H9 (cell line): ENCODE measurements at regions not wholly inside any gene's neighbourhood (a gene's known extent, or its start where the extent isn't known, plus 50 kb on each side); places are given as distances from the start of the nearest gene placed in this dataset.
A peak's percentile ranks its signal among the peaks of the same experiment; 100 is the strongest.

ENCODE experiments used
- DNase-seq: peaks from one replicate; pipeline ENCODE4 v3.0.0-alpha.2; 2017
- H2AFZ ChIP-seq: one replicate; pipeline ENCODE4 v1.6.1; 2013; ENCODE audit warnings: mild to moderate bottlenecking, low read length, control low read depth, moderate library complexity
- H2AK5ac ChIP-seq: 2 replicates; pipeline ENCODE4 v1.6.1; 2013; ENCODE audit warnings: low read length, control low read depth, mixed read lengths; ENCODE audit not compliant: insufficient read length
- H2BK120ac ChIP-seq: one replicate; pipeline ENCODE4 v1.6.1; 2013; ENCODE audit warnings: low read depth, mild to moderate bottlenecking, low read length, control low read depth, inconsistent platforms; ENCODE audit not compliant: poor library complexity, severe bottlenecking
- H2BK12ac ChIP-seq: 2 replicates; pipeline ENCODE4 v1.6.1; 2013; ENCODE audit warnings: low read length, control low read depth, mixed read lengths, low read depth; ENCODE audit not compliant: insufficient read length
- H2BK15ac ChIP-seq: 2 replicates; pipeline ENCODE4 v1.6.1; 2013; ENCODE audit warnings: low read depth, low read length, control low read depth
- H2BK20ac ChIP-seq: one replicate; pipeline ENCODE4 v1.6.1; 2013; ENCODE audit warnings: low read depth, mild to moderate bottlenecking, low read length, control low read depth, inconsistent platforms; ENCODE audit not compliant: poor library complexity, severe bottlenecking
- H2BK5ac ChIP-seq: 2 replicates; pipeline ENCODE4 v1.6.1; 2013; ENCODE audit warnings: low read length, control low read depth, mixed read lengths; ENCODE audit not compliant: insufficient read length
- H3K14ac ChIP-seq: 2 replicates; pipeline ENCODE4 v1.6.1; 2013; ENCODE audit warnings: low read length, control low read depth; ENCODE audit not compliant: insufficient read depth
- H3K18ac ChIP-seq: 2 replicates; pipeline ENCODE4 v1.6.1; 2013; ENCODE audit warnings: low read depth, mild to moderate bottlenecking, mixed read lengths, low read length, control low read depth; ENCODE audit not compliant: insufficient read length
- H3K23ac ChIP-seq: 2 replicates; pipeline ENCODE4 v1.6.1; 2013; ENCODE audit warnings: low read length, control low read depth, mixed read lengths, low read depth; ENCODE audit not compliant: insufficient read length
- H3K23me2 ChIP-seq: 2 replicates; pipeline ENCODE4 v1.6.1; 2013; ENCODE audit warnings: low read depth, mild to moderate bottlenecking, mixed read lengths, low read length, control low read depth; ENCODE audit not compliant: insufficient read length, poor library complexity, severe bottlenecking
- H3K27ac ChIP-seq: 2 replicates; pipeline ENCODE4 v1.5.1; 2013; ENCODE audit warnings: low read length, control low read depth, mixed read lengths, low read depth; ENCODE audit not compliant: insufficient read length
- H3K27me3 ChIP-seq: 2 replicates; pipeline ENCODE4 v1.6.1; 2013; ENCODE audit warnings: low read length, control low read depth, inconsistent platforms; ENCODE audit not compliant: insufficient read depth
- H3K4ac ChIP-seq: 2 replicates; pipeline ENCODE4 v1.6.1; 2013; ENCODE audit warnings: low read depth, mild to moderate bottlenecking, control low read depth, inconsistent platforms, low read length, moderate library complexity
- H3K4me1 ChIP-seq: 2 replicates; pipeline ENCODE4 v1.6.1; 2013; ENCODE audit warnings: low read length, control low read depth, inconsistent platforms; ENCODE audit not compliant: insufficient read depth
- H3K4me2 ChIP-seq: 2 replicates; pipeline ENCODE4 v1.6.1; 2013; ENCODE audit warnings: low read length, control low read depth, mixed read lengths; ENCODE audit not compliant: insufficient read length, insufficient read depth
- H3K56ac ChIP-seq: 2 replicates; pipeline ENCODE4 v1.6.1; 2013; ENCODE audit warnings: low read depth, mild to moderate bottlenecking, mixed read lengths, low read length, control low read depth; ENCODE audit not compliant: insufficient read length
- H3K79me1 ChIP-seq: 2 replicates; pipeline ENCODE4 v1.6.1; 2013; ENCODE audit warnings: low read depth, mild to moderate bottlenecking, moderate library complexity, low read length, control low read depth, inconsistent platforms; ENCODE audit not compliant: insufficient read depth, poor library complexity, severe bottlenecking
- H3K79me2 ChIP-seq: 2 replicates; pipeline ENCODE4 v1.6.1; 2013; ENCODE audit warnings: low read length, control low read depth, inconsistent platforms; ENCODE audit not compliant: insufficient read depth
- H3K9ac ChIP-seq: 2 replicates; pipeline ENCODE4 v1.6.1; 2013; ENCODE audit warnings: low read length, control low read depth, mixed read lengths; ENCODE audit not compliant: insufficient read length; ENCODE audit errors: extremely low read depth
- H3K9me3 ChIP-seq: one replicate; pipeline ENCODE4 v1.6.1; 2013; ENCODE audit warnings: low read depth, low read length, inconsistent platforms; ENCODE audit not compliant: control insufficient read depth
- H3T11ph ChIP-seq: one replicate; pipeline ENCODE4 v1.6.1; 2013; ENCODE audit warnings: mild to moderate bottlenecking, low read length, control low read depth, inconsistent platforms
- H4K20me1 ChIP-seq: one replicate; pipeline ENCODE4 v1.6.1; 2013; ENCODE audit not compliant: control insufficient read depth, insufficient read length, insufficient read depth
- H4K5ac ChIP-seq: 2 replicates; pipeline ENCODE4 v1.6.1; 2013; ENCODE audit warnings: low read depth, mild to moderate bottlenecking, mixed read lengths, low read length, control low read depth; ENCODE audit not compliant: insufficient read length
- H4K8ac ChIP-seq: replicated peaks from 2 replicates; pipeline ENCODE4 v1.6.1; 2013; ENCODE audit warnings: low read length, control low read depth, mixed read lengths, low read depth; ENCODE audit not compliant: insufficient read length
- H4K91ac ChIP-seq: 2 replicates; pipeline ENCODE4 v1.6.1; 2013; ENCODE audit warnings: low read depth, mild to moderate bottlenecking, moderate library complexity, mixed read lengths, low read length, control low read depth; ENCODE audit not compliant: insufficient read length
- H3K27ac Mint-ChIP-seq, 3 experiments: 2 replicates in 2 of 3; 3 replicates in 1 of 3; pipeline ENCODE4 v1.8.0; 2020 to 2021; ENCODE audit warnings: mixed read lengths in 3 of 3, mild to moderate bottlenecking in 1 of 3, moderate library complexity in 1 of 3
- H3K27me3 Mint-ChIP-seq: 2 replicates; pipeline ENCODE4 v1.8.0; 2021; ENCODE audit warnings: low read depth, mild to moderate bottlenecking, moderate library complexity, mixed read lengths
- H3K36me3 Mint-ChIP-seq, 3 experiments: 2 replicates in 2 of 3; 3 replicates in 1 of 3; pipeline ENCODE4 v1.8.0; 2020 to 2021; ENCODE audit warnings: low read depth in 3 of 3, mixed read lengths in 3 of 3; ENCODE audit not compliant: insufficient read depth in 1 of 3
- H3K4me1 Mint-ChIP-seq, 2 experiments: 2 replicates each; pipeline ENCODE4 v1.8.0; 2020; ENCODE audit warnings: mixed read lengths in 2 of 2
- H3K4me3 Mint-ChIP-seq, 2 experiments: 2 replicates in 1 of 2; 3 replicates in 1 of 2; pipeline ENCODE4 v1.8.0; 2020 to 2021; ENCODE audit warnings: mild to moderate bottlenecking in 2 of 2, mixed read lengths in 2 of 2, moderate library complexity in 1 of 2
- H3K9me3 Mint-ChIP-seq, 2 experiments: 2 replicates in 1 of 2; 3 replicates in 1 of 2; pipeline ENCODE4 v1.8.0; 2020; ENCODE audit warnings: mild to moderate bottlenecking in 2 of 2, mixed read lengths in 2 of 2, moderate library complexity in 1 of 2
- CTCF ChIP-seq: fragments of 200-600 bp; sonication (generic); conservative IDR thresholded peaks from 3 replicates; pipeline ENCODE4 v1.8.0; 2021; ENCODE audit warnings: antibody characterized with exemption, mild to moderate bottlenecking

- H3K4ac ChIP-seq = no peak overlapping the region
- H3K4me2 ChIP-seq = no peak overlapping the region
- no peak overlapping the region for H4K91ac ChIP-seq
- no peak overlapping the region for H3K14ac ChIP-seq
- no peak overlapping the region for H4K8ac ChIP-seq
- peak overlapping the region; percentile 48 to 88 (median 77); a peak in 5 of 7 replicates for H3K27ac Mint-ChIP-seq
- H3K27me3 Mint-ChIP-seq = no peaks in the 10 kb centered on the region
- peaks cover 45 to 94% (median 83%) of the 10 kb centered on the region in 3 experiments for H3K36me3 Mint-ChIP-seq
- H3K4me1 Mint-ChIP-seq = peaks cover 15 to 25% of the 10 kb centered on the region in 2 experiments
- H2BK20ac ChIP-seq = no peak overlapping the region
- no peak overlapping the region for H3K4me3 Mint-ChIP-seq
- no peak overlapping the region for H2BK120ac ChIP-seq
- no peak overlapping the region for H2BK12ac ChIP-seq
- H3K56ac ChIP-seq = no peak overlapping the region
- H3K4me1 ChIP-seq = 0 out of 2 replicates have a peak, but pooled peaks cover 3% of the 10 kb centered on the region
- no peak overlapping the region for H4K5ac ChIP-seq
- H3K79me2 ChIP-seq = no peaks in the 10 kb centered on the region
- no peak overlapping the region for H2BK5ac ChIP-seq
- no peak for TF ChIP-seq CTCF
- H3K23ac ChIP-seq = no peak overlapping the region
- no peak overlapping the region for H2AK5ac ChIP-seq
- no peak overlapping the region for H2BK15ac ChIP-seq
- no peak for DNase-seq
- H3K9me3 Mint-ChIP-seq = peaks cover 70 to 79% of the 10 kb centered on the region in 2 experiments
- no peaks in the 10 kb centered on the region for H4K20me1 ChIP-seq
- H3K27ac ChIP-seq = no peak overlapping the region
- no peak overlapping the region for H3K18ac ChIP-seq
- H3K79me1 ChIP-seq = no peaks in the 10 kb centered on the region
- H2AFZ ChIP-seq = no peak overlapping the region
- no peaks in the 10 kb centered on the region for H3K27me3 ChIP-seq
- H3K23me2 ChIP-seq = no peaks in the 10 kb centered on the region
- peaks cover 19% of the 10 kb centered on the region for H3K9me3 ChIP-seq
- no peak overlapping the region for H3T11ph ChIP-seq
- H3K9ac ChIP-seq = no peak overlapping the region
These were observed 82.0 kb upstream of the DAZL start for GRCh38 chr3:16687221-16687620.
